ENCODE measurements at regions not wholly inside any gene's neighbourhood (a gene's known extent, or its start where the extent isn't known, plus 50 kb on each side); places are given as distances from the start of the nearest gene placed in this dataset.

DNA sequence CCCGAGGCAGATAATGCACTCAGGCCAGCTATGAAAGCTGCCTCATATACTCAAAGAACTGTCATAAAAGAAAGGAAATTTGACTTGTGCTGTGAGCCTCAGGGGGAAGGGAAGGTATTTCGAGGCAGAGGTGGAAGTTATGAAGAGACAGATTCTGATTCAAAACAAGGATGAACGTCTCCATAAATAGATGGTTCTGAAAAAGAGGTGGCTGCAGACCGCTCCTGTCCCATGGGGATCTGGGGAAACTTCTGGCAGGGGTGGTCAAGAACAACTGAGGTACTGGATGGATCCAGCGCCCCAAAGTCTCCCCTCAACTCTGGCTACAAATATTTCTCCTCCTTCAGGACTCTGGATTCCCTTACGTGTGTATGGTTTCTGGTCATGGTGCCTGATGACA is 168.1 kb upstream of the IRS2 start:
- Histone ChIP-seq H3K4me1 (no peaks in the 10 kb centered on the region), H3K4me2 (no peak overlapping the region), H2AFZ (replicated peaks) (no peak overlapping the region), H3K27me3 (no peaks in the 10 kb centered on the region), H3F3A (ENCODE audit: low read depth) (no peaks in the 10 kb centered on the region), H3K4me3 (no peak overlapping the region), H3K9me3 (ENCODE audit: low read depth) (no peaks in the 10 kb centered on the region), H3K79me2 (ENCODE audit: low read depth) (no peaks in the 10 kb centered on the region), H3K9ac (no peak overlapping the region), H3K27ac (no peak overlapping the region), H3K36me3 (no peaks in the 10 kb centered on the region), H4K20me1 (ENCODE audit: low read depth) (no peaks in the 10 kb centered on the region)
- Mint-ChIP-seq H3K36me3 (no peaks in the 10 kb centered on the region), H3K4me1 (no peaks in the 10 kb centered on the region), H3K27ac (no peak overlapping the region), H3K27me3 (ENCODE audit: insufficient read depth, low read depth) (no peaks in the 10 kb centered on the region), H3K4me3 (no peak overlapping the region), H3K9me3 (peaks cover 10% of the 10 kb centered on the region)
- no peak for DNase-seq (ENCODE audit: low spot score)
- TF ChIP-seq EZH2phosphoT487 (IDR thresholded peaks at IDR 0.05) (no peak), EZH2 (IDR thresholded peaks at IDR 0.05) (no peak), CTCF (IDR thresholded peaks at IDR 0.05) (no peak)

DNA sequence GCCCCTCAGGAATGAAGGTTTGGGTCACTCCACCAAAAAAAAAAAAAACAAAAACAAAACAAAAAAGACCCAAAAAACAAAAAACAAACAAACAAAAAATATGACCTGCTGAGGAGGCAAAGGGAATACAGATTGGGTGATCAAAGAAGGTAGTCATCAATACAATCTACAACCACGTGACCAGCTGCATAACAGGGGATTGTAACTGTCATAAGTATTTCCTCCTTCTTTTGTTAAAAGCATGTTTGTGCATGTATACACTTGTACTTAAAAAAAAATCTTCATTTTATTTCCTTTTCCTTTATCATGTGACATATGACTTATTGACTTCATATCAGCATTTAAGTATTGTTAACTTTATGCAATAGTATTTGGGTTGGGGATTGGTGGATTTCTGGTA is 165.1 kb upstream of the IRS2 start:
- no peak overlapping the region for H3K4me3 ChIP-seq
- H3K27ac Mint-ChIP-seq, result no peak overlapping the region
- no peaks in the 10 kb centered on the region for H3F3A ChIP-seq (ENCODE audit: low read depth)
- H3K27me3 Mint-ChIP-seq (ENCODE audit: insufficient read depth, low read depth), result no peaks in the 10 kb centered on the region
- H3K36me3 Mint-ChIP-seq, result no peaks in the 10 kb centered on the region
- no peaks in the 10 kb centered on the region for H3K4me1 ChIP-seq
- no peaks in the 10 kb centered on the region for H3K27me3 ChIP-seq
- no peak overlapping the region for H3K4me2 ChIP-seq
- no peak overlapping the region for H3K9ac ChIP-seq
- no peak overlapping the region for H2AFZ ChIP-seq (replicated peaks)
- peaks cover 4% of the 10 kb centered on the region for H3K9me3 Mint-ChIP-seq
- no peaks in the 10 kb centered on the region for H3K79me2 ChIP-seq (ENCODE audit: low read depth)
- H4K20me1 ChIP-seq (ENCODE audit: low read depth), result no peaks in the 10 kb centered on the region
- H3K4me3 Mint-ChIP-seq, result no peak overlapping the region
- H3K9me3 ChIP-seq (ENCODE audit: low read depth), result no peaks in the 10 kb centered on the region
- no peaks in the 10 kb centered on the region for H3K4me1 Mint-ChIP-seq
- DNase-seq (ENCODE audit: low spot score), result no peak
- no peak for TF ChIP-seq EZH2phosphoT487 (IDR thresholded peaks at IDR 0.05)
- no peak for TF ChIP-seq EZH2 (IDR thresholded peaks at IDR 0.05)
- no peak for TF ChIP-seq CTCF (IDR thresholded peaks at IDR 0.05)
- H3K27ac ChIP-seq, result no peak overlapping the region
- H3K36me3 ChIP-seq, result no peaks in the 10 kb centered on the region

GRCh38 chr13:109949397-109949796 is 163.0 kb upstream of the IRS2 start:
- no peaks in the 10 kb centered on the region for H3K36me3 ChIP-seq
- DNase-seq (ENCODE audit: low spot score), result no peak
- no peaks in the 10 kb centered on the region for H3K9me3 ChIP-seq (ENCODE audit: low read depth)
- Mint-ChIP-seq H3K4me3 (no peak overlapping the region), H3K27me3 (ENCODE audit: insufficient read depth, low read depth) (no peaks in the 10 kb centered on the region), H3K4me1 (no peaks in the 10 kb centered on the region), H3K36me3 (no peaks in the 10 kb centered on the region), H3K9me3 (peaks cover 7% of the 10 kb centered on the region), H3K27ac (no peak overlapping the region)
- no peaks in the 10 kb centered on the region for H3K4me1 ChIP-seq
- no peaks in the 10 kb centered on the region for H4K20me1 ChIP-seq (ENCODE audit: low read depth)
- H3K4me3 ChIP-seq, result no peak overlapping the region
- H3K27me3 ChIP-seq, result no peaks in the 10 kb centered on the region
- TF ChIP-seq EZH2phosphoT487 (IDR thresholded peaks at IDR 0.05) (no peak), EZH2 (IDR thresholded peaks at IDR 0.05) (no peak), CTCF (IDR thresholded peaks at IDR 0.05) (no peak)
- H3K9ac ChIP-seq, result no peak overlapping the region
- H2AFZ ChIP-seq (replicated peaks), result no peak overlapping the region
- H3K4me2 ChIP-seq, result no peak overlapping the region
- H3K79me2 ChIP-seq (ENCODE audit: low read depth), result no peaks in the 10 kb centered on the region
- H3F3A ChIP-seq (ENCODE audit: low read depth), result no peaks in the 10 kb centered on the region
- H3K27ac ChIP-seq, result no peak overlapping the region

DNA sequence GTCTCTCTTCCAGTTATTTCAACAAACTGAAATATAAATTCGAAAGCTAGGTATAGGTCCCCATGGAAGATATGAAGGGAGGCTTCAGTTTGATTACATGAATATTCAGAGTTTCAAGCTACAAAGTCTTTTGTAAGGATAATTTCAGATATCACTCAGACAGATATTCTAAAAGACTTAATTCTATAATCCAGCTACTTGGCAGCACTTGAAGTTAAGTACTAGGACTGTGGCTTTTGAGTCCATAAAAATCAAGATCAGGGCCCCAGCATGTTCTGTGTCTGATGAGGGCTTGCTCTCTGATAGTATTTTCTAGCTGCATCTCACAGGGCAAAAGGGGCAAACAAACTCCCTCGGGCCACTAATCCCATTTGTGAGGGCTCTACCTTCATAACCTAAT is 160.6 kb upstream of the IRS2 start:
- Histone ChIP-seq H3K4me2 (no peak overlapping the region), H3K27me3 (no peaks in the 10 kb centered on the region), H3K36me3 (no peaks in the 10 kb centered on the region), H3K4me1 (no peaks in the 10 kb centered on the region), H3F3A (ENCODE audit: low read depth) (no peaks in the 10 kb centered on the region), H3K9ac (no peak overlapping the region), H3K9me3 (ENCODE audit: low read depth) (no peaks in the 10 kb centered on the region), H4K20me1 (ENCODE audit: low read depth) (no peaks in the 10 kb centered on the region), H3K27ac (no peak overlapping the region), H3K79me2 (ENCODE audit: low read depth) (no peaks in the 10 kb centered on the region), H3K4me3 (no peak overlapping the region), H2AFZ (replicated peaks) (no peak overlapping the region)
- Mint-ChIP-seq H3K4me3 (no peak overlapping the region), H3K27me3 (ENCODE audit: insufficient read depth, low read depth) (no peaks in the 10 kb centered on the region), H3K4me1 (no peaks in the 10 kb centered on the region), H3K9me3 (peaks cover 10% of the 10 kb centered on the region), H3K36me3 (no peaks in the 10 kb centered on the region), H3K27ac (no peak overlapping the region)
- DNase-seq (ENCODE audit: low spot score), result no peak
- TF ChIP-seq CTCF (IDR thresholded peaks at IDR 0.05) (no peak), EZH2phosphoT487 (IDR thresholded peaks at IDR 0.05) (no peak), EZH2 (IDR thresholded peaks at IDR 0.05) (no peak)

Measured in neural progenitor cell (in vitro differentiated cells).